Endodermal cell (in vitro differentiated cells): ENCODE measurements at regions not wholly inside any gene's neighbourhood (a gene's known extent, or its start where the extent isn't known, plus 50 kb on each side); places are given as distances from the start of the nearest gene placed in this dataset.

Experiments used
- DNase-seq: peaks from one replicate; pipeline ENCODE4 v3.0.0-alpha.2; 2017
- H3K27ac ChIP-seq: 2 replicates; pipeline ENCODE4 v1.5.1; 2013; ENCODE audit warnings: mild to moderate bottlenecking, low read depth, low read length, moderate library complexity
- H3K27me3 ChIP-seq: 2 replicates; pipeline ENCODE4 v1.6.1; 2013; ENCODE audit warnings: mild to moderate bottlenecking, low read length, moderate library complexity; ENCODE audit not compliant: insufficient read depth, control insufficient read depth, poor library complexity, severe bottlenecking
- H3K36me3 ChIP-seq: 2 replicates; pipeline ENCODE4 v1.7.0; 2013; ENCODE audit warnings: mild to moderate bottlenecking, low read length, moderate library complexity; ENCODE audit not compliant: control insufficient read depth, insufficient read depth
- H3K4me1 ChIP-seq: one replicate; pipeline ENCODE4 v1.7.0; 2013; ENCODE audit warnings: low read length; ENCODE audit not compliant: control insufficient read depth, insufficient read depth
- H3K4me3 ChIP-seq: 2 replicates; pipeline ENCODE4 v1.5.1; 2013; ENCODE audit warnings: mild to moderate bottlenecking, low read length, moderate library complexity
- H3K9ac ChIP-seq: 2 replicates; pipeline ENCODE4 v1.6.1; 2013; ENCODE audit warnings: mild to moderate bottlenecking, low read length, moderate library complexity; ENCODE audit not compliant: poor library complexity, severe bottlenecking; ENCODE audit errors: extremely low read depth
- H3K9me3 ChIP-seq: 2 replicates; pipeline ENCODE4 v1.6.1; 2013; ENCODE audit warnings: mild to moderate bottlenecking, low read length, moderate library complexity; ENCODE audit not compliant: control insufficient read depth
- H3K27ac Mint-ChIP-seq: 2 replicates; pipeline ENCODE4 v1.8.0; 2020; ENCODE audit warnings: mixed read lengths
- H3K27me3 Mint-ChIP-seq: 2 replicates; pipeline ENCODE4 v1.8.0; 2021; ENCODE audit warnings: mild to moderate bottlenecking, mixed read lengths; ENCODE audit not compliant: insufficient read depth
- H3K36me3 Mint-ChIP-seq: 2 replicates; pipeline ENCODE4 v1.8.0; 2020; ENCODE audit warnings: low read depth, mixed read lengths
- H3K4me1 Mint-ChIP-seq: 2 replicates; pipeline ENCODE4 v1.8.0; 2020; ENCODE audit warnings: mixed read lengths
- H3K4me3 Mint-ChIP-seq: 2 replicates; pipeline ENCODE4 v1.8.0; 2020; ENCODE audit warnings: mild to moderate bottlenecking, moderate library complexity, mixed read lengths
- H3K9me3 Mint-ChIP-seq: 2 replicates; pipeline ENCODE4 v1.8.0; 2020; ENCODE audit warnings: mild to moderate bottlenecking, mixed read lengths
- CTCF ChIP-seq: fragments of 200-600 bp; sonication (generic); conservative IDR thresholded peaks from 2 replicates; pipeline ENCODE4 v1.5.0; 2021; ENCODE audit warnings: antibody characterized with exemption, mild to moderate bottlenecking
- WGBS, 2 experiments: methylation state at CpG; one replicate each; pipeline versions ENCODE4 v1.1.5 to v1.1.7; 2013; ENCODE audit warnings: missing lambda C conversion rate in 2 of 2, mixed read lengths in 1 of 2; ENCODE audit not compliant: insufficient coverage in 1 of 2, insufficient read length in 1 of 2; 5-methylcytosine and 5-hydroxymethylcytosine counted together

DNA sequence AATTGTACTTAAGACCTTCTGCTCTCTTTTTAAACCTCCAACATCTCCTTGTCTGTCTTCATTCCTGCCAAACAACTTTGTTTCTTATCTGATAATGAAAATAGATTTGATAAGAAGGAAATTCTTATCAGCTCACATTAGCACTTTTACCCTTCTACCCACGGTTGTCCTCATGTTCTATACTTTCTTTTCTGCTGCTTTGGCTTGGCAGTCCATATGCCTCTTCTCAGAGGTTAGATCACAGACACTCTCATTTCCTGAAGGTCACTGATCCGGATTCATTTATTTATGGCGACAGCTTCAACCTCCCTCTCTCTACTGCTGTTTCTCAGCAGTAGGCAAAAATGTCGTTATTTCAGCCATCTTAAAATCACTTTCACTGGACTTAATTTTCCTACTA lies 2015.8 kb downstream of the NCAM2 start:
- H3K4me1 Mint-ChIP-seq: peaks cover 45% of the 10 kb centered on the region
- no peak overlapping the region for H3K27ac ChIP-seq
- no peak overlapping the region for H3K4me3 Mint-ChIP-seq
- TF ChIP-seq CTCF: no peak
- H3K9me3 ChIP-seq: no peaks in the 10 kb centered on the region
- H3K36me3 ChIP-seq: no peaks in the 10 kb centered on the region
- peaks cover 6% of the 10 kb centered on the region for H3K4me1 ChIP-seq
- WGBS, 2 experiments: 59 to 68% methylated on average over 4 of the region's 4 CpGs
- H3K9ac ChIP-seq: no peak overlapping the region
- no peak overlapping the region for H3K4me3 ChIP-seq
- H3K9me3 Mint-ChIP-seq: no peaks in the 10 kb centered on the region
- no peaks in the 10 kb centered on the region for H3K27me3 Mint-ChIP-seq
- no peaks in the 10 kb centered on the region for H3K36me3 Mint-ChIP-seq
- H3K27ac Mint-ChIP-seq: peak overlapping the region; percentile 40
- no peak for DNase-seq
- no peaks in the 10 kb centered on the region for H3K27me3 ChIP-seq

- Histone ChIP-seq H3K27me3 (no peaks in the 10 kb centered on the region), H3K9me3 (peaks cover 3% of the 10 kb centered on the region), H3K4me3 (no peak overlapping the region), H3K9ac (no peak overlapping the region), H3K4me1 (peaks cover 4% of the 10 kb centered on the region), H3K27ac (no peak overlapping the region), H3K36me3 (no peaks in the 10 kb centered on the region)
- no peaks in the 10 kb centered on the region for H3K27me3 Mint-ChIP-seq
- peak; percentile 88 for TF ChIP-seq CTCF
- H3K4me3 Mint-ChIP-seq: no peak overlapping the region
- peak; percentile 72 for DNase-seq
- H3K9me3 Mint-ChIP-seq: peaks cover 2% of the 10 kb centered on the region
- no peaks in the 10 kb centered on the region for H3K36me3 Mint-ChIP-seq
- H3K4me1 Mint-ChIP-seq: peaks cover 35% of the 10 kb centered on the region
- 54 to 62% methylated on average over 3 to 4 of the region's 4 CpGs for WGBS, 2 experiments
- H3K27ac Mint-ChIP-seq: no peak overlapping the region
These were observed 2018.4 kb downstream of the NCAM2 start for GRCh38 chr21:23016617-23017016.

DNA sequence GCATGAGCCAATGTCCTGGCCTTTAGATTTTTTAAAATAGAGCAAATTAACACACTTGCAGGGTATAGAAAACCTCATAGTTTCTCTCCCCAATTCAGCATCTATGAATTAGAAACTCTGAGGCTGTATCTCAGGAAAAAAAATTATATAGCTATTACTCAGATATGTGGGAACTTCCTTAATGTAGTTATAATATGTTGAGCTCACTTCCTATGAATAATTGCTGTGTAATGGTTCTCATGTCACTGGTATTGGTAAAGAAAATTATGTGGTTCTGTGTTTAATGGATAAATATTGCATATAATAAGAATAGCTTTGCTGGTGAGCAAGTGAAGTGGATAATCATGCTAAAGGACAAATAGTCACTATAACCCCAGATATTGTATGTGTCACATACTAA lies 2019.8 kb downstream of the NCAM2 start:
- no peak for TF ChIP-seq CTCF
- H3K27ac ChIP-seq: no peak overlapping the region
- Mint-ChIP-seq H3K27ac (no peak overlapping the region), H3K36me3 (peaks cover 2% of the 10 kb centered on the region), H3K9me3 (peaks cover 8% of the 10 kb centered on the region), H3K27me3 (no peaks in the 10 kb centered on the region), H3K4me1 (peaks cover 25% of the 10 kb centered on the region), H3K4me3 (no peak overlapping the region)
- peaks cover 3% of the 10 kb centered on the region for H3K9me3 ChIP-seq
- H3K4me3 ChIP-seq: no peak overlapping the region
- DNase-seq: no peak
- H3K27me3 ChIP-seq: no peaks in the 10 kb centered on the region
- H3K9ac ChIP-seq: no peak overlapping the region
- peaks cover 3% of the 10 kb centered on the region for H3K4me1 ChIP-seq
- no peaks in the 10 kb centered on the region for H3K36me3 ChIP-seq
